DOHH2 (cell line): ENCODE measurements at regions not wholly inside any gene's neighbourhood (a gene's known extent, or its start where the extent isn't known, plus 50 kb on each side); places are given as distances from the start of the nearest gene placed in this dataset.

Experiments used
- CTCF ChIP-seq: fragments of 200-600 bp; sonication (generic); IDR thresholded peaks from one replicate; pipeline ENCODE4 v1.5.1; 2014; ENCODE audit warnings: antibody characterized with exemption, mild to moderate bottlenecking, low read depth, low read length; ENCODE audit not compliant: poor library complexity, severe bottlenecking
- EZH2phosphoT487 ChIP-seq: fragments of 200-600 bp; sonication (generic); IDR thresholded peaks from 2 replicates; pipeline ENCODE4 v1.6.1; 2017; ENCODE audit warnings: borderline replicate concordance, mild to moderate bottlenecking, antibody characterized with exemption, low read length, moderate library complexity, mixed read lengths

DNA sequence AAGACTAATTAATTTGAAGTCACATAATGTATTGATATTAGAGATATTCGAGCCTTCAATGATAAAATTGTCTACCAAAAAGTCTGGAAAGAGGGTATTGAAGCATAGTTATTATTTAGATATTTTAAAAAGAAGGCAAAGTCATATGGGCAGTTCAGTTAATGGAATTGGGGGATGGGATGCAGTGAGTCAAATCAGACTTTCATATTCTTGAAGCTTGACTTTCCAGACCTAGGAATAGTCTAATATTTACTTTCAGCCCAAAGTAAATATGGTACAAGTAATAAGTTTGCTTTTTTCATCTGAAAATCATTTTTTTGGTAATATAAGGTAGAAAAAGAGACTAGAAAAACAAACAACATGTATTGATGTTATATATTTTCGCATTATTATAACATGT lies 2017.8 kb downstream of the C4orf33 start:
- TF ChIP-seq CTCF (no peak), EZH2phosphoT487 (no peak)
